ENCODE measurements at regions not wholly inside any gene's neighbourhood (a gene's known extent, or its start where the extent isn't known, plus 50 kb on each side); places are given as distances from the start of the nearest gene placed in this dataset.

- no peak for DNase-seq (ENCODE audit: low spot score)
These were observed 334.5 kb downstream of the NUF2 start for GRCh38 chr1:163656095-163656759.

GRCh38 chr1:163657719-163658118 is 336.0 kb downstream of the NUF2 start:
- no peak for DNase-seq (ENCODE audit: low spot score)

DNA sequence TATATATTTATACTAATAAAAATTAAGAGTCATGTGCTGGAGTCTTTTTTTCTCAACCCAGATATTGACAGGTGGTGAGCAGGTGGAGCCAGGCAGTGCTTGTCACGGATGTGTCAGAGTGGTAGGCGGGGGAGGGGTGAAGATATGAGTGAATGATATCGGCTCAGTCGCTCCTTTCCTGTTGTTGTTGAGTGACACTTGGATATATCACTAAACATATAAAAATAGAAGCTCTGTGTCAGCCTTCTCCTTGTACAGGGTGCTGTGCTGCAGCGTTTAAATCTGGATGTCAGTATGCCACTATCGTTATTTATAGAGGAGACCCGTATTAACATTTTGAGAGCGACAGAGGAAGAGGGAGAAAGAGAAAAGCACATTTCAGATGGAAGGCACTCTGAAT is 339.6 kb downstream of the NUF2 start:
- no peak for DNase-seq (ENCODE audit: low spot score)

- no peak for DNase-seq (ENCODE audit: low spot score)
These were observed 343.0 kb downstream of the NUF2 start for GRCh38 chr1:163664671-163665335.

DNA sequence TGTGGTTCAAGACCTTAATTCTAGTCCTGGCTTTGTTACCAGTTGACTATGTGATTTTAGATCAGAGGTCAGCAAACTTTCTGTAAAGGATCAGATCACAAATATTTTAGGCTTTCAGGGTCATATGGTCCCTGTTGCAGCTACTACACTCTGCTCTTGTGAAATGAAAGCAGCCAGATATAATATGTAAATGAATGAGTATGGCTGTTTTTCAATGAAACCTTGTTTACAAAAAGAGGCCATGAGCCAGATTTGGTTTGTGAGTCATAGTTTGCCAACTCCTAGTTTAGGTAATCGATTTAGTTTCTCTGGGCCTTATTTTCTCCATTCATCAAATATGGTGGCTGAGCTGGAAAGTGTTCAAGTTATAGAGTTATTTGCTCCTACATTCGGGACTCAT is 346.7 kb downstream of the NUF2 start:
- no peak for DNase-seq (ENCODE audit: low spot score)

DNA sequence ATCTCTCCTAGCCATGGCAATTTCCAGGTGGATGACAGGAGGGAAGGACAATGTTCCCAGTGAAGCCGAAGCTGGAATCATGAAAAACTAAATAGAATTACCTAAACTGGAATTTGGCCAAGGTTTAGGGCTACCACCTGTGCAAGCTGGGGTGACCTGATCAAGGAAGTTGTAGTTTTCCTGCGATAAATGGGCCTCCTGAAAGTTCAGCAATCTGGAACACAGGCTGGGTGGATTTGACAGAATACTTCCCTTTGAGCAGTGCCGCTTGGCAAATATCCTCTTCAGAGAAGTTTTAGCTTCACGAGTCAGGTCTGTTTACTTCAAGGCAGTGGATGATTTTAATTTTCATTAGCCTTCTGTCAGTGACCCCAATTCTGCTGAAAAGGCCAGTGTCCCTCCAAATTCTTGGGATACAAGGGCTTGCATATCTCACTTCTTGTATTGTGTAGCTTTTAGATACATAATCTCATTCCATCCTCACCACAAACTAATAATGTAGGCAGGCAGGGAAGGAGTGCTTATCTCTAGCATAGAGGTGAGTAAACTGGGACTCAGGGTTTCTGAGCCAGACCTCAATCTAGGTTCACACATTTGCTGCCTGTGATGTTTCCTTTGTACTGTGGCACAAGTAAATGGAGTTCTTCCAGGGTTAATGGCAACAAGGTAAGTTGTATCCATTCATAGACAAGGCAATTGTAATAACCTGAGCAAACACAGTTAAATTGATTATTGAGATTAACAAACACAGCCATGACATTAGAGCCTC is 349.4 kb downstream of the NUF2 start:
- no peak for DNase-seq (ENCODE audit: low spot score)

DNA sequence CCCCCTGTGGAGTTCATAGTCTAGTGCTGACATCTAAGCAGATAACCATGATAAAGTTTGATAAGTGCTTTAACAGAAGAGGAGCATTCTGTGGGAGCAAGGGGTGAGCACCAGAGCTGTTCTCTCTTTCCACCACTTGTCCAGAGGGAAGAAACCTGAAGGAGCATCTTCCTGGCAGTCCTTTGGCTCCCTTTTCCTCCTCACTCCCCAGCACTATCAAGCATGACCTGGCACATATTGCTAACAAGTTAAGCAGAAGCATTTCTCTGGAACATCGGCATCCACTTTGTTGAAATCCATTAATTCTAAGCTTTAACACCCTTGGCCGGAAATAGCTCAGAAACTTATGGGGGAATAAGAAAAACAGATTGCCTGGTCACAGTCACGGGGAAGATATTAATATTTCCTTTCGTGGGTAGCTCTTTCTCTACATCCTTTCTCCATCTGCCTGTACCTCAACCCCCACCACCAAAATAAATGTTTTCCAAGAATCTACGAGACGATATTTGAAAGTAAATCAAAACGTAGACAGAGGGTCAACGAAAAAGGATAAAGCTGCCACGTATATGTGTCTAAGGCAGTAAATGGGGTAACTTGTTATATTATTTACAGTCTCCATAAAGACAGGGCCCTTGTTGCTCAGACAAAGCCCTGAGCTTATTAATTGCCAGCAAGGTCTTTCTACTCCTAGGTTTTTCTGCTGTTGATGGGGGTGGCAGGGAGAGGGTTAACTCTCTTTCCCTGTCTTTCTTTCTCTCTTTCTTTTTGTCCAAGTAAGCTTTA is 351.4 kb downstream of the NUF2 start:
- DNase-seq (ENCODE audit: low spot score) = no peak

- DNase-seq (ENCODE audit: low spot score) = no peak
These were observed 352.0 kb downstream of the NUF2 start for GRCh38 chr1:163673759-163674151.

DNA sequence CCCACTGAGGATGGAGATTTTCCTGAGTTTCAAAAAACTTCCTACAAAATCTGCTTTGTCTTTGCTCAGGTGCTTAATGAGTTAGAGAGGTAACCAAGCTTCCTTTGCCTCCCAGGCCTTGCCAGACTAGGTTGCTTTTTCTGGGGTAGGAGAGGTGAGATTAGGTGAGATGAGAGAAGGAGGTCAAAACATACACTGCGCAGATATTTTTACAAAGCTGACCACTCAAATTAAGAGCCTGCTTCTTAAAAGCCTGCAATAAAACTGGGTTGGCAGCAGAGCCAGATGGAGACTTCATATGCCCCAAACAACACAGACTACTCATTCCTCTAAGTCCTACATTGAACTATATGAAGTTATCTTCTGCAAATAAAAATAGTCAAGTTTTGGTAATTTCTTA is 352.5 kb downstream of the NUF2 start:
- no peak for DNase-seq (ENCODE audit: low spot score)

DNA sequence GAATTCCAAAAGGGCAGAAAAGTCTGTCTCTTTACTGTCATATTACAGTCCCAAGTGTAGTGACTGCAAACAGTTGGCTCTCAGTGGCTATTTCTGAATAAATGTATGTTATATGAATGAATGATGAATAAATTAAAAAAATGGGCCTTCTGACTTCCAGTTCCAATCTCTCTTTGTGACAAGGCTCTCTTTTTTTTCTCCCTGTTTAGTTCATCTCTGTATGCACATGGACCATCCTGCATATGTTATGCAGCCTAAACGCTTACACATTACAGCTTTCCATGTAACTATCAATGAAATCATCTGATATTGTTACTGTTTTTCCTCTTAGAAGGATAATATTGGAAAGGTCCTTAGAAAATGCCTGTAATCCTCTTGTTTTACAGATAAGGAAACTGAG is 363.0 kb downstream of the NUF2 start:
- no peak for DNase-seq (ENCODE audit: low spot score)

- no peak for DNase-seq (ENCODE audit: low spot score)
These were observed 370.5 kb downstream of the NUF2 start for GRCh38 chr1:163692266-163692665.

DNA sequence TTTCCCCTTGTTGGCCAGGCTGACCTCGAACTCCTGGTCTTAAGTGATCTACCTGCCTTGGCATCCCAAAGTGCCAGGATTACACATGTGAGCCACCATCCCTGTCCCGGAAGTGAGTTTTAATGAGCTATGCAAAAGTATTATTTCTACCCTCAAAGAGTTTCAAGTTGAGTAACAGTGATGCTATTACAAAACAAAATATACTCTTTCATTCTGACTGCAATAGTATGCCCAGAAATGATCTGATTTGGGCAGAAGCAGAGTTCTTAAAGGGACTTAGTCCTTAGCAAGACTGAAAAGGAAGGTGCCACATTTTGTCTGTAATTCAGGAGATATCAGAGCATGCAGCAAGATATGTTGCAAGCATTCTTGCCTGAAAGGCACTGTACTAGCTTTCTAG is 375.4 kb downstream of the NUF2 start:
- DNase-seq (ENCODE audit: low spot score) = no peak

- no peak for DNase-seq (ENCODE audit: low spot score)
These were observed 380.1 kb downstream of the NUF2 start for GRCh38 chr1:163701783-163702374.

DNA sequence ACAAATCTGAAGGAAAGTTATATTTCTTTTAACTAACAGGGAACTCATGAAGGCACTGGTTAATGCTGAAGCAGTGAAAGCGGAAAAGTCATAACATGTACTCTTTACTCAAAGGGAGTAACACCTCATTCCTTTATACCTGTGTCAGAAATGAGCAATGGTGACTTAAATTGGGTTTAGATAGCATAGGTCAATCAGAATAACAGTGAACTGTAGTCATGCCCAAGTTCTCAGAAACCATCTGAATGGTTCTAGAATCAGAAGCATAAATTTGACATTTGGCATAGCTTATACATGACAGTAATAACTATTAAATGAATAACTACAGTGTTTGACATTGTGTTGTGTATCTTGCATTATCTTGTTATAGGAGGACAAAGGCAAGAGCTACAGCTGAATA is 382.0 kb downstream of the NUF2 start:
- DNase-seq (ENCODE audit: low spot score) = no peak

GRCh38 chr1:163706915-163707314 is 385.2 kb downstream of the NUF2 start:
- no peak for DNase-seq (ENCODE audit: low spot score)

- no peak for DNase-seq (ENCODE audit: low spot score)
These were observed 387.9 kb downstream of the NUF2 start for GRCh38 chr1:163709636-163710035.

GRCh38 chr1:163712321-163712720 is 390.6 kb downstream of the NUF2 start:
- DNase-seq (ENCODE audit: low spot score) = no peak

GRCh38 chr1:163720294-163720693 is 398.5 kb downstream of the NUF2 start:
- no peak for DNase-seq (ENCODE audit: low spot score)

DNA sequence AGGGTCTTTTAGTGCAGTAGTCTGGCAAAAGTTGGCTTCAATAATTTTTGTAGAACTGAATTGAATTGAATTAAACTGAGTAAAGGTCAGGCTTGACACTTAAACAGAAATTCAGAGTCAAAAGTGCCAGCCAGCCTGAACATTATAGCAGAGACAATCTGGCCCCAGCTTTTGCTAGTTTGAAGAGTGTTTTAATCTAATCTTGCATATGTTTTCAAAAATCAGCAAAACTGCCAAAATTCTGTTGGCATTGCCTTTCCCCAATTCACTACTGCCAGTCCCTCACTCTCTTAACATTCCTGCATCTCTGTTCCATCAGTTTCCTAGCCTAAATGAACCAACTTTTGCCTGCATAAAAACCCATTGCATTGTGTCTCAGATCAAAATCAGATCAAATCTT is 403.8 kb downstream of the NUF2 start:
- no peak for DNase-seq (ENCODE audit: low spot score)

DNA sequence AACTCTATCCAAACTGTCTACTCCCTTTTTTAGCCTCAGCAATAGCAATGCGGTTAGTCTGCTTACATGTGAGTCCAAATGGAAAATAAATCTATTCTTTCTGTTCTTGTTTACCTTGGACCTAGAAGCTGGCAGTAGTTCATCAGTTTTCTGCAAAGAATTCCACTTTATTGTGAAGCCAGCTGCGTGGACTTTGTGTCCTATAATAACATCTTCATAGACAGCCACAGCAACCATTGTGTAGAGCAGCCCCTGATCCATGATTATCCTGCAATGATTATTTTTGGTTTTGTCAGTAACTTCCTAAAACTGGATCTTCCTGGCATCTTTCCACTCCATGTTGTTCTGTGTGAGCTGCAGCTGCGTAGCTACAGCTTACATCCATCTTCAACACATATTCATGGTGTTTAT is 408.7 kb downstream of the NUF2 start:
- DNase-seq (ENCODE audit: low spot score) = no peak

GRCh38 chr1:163737261-163737660 is 415.5 kb downstream of the NUF2 start:
- DNase-seq (ENCODE audit: low spot score) = no peak

DNA sequence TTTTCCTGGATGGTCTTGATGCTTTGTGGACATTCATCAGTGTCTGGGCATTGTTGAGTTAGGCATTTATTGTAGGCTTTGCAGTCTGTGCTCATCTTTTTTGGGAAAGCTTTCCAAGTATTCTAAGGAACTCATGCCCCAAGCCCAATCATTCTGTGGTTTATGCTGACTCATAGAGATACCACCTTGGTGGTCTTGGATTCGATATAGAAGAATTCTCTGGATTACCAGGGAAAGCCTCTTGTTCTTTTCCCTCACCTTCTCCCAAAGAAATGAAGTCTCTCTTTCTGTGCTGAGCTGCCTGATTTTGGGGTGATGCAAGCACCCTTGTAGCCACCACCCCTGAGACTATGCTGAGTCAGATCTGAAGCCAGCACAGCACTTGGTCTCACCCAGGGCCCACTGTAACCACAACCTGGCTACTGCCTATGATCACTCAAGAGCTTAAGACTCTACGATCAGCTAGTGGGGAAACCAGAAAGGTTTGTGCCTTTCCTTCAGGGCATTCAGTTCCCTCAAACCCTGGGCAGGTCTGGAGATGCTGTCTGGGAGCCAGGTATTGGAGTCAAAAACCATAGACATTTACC is 422.6 kb downstream of the NUF2 start:
- DNase-seq (ENCODE audit: low spot score) = no peak

Measured in globus pallidus (tissue), 1 donor.